GM19328 (cell line): ENCODE measurements at regions not wholly inside any gene's neighbourhood (a gene's known extent, or its start where the extent isn't known, plus 50 kb on each side); places are given as distances from the start of the nearest gene placed in this dataset.
"Not testable (repeated sequence)": the region's sequence is repeated elsewhere in the genome, so short reads cannot be mapped to it uniquely, and the experiment has no call there.

Experiments
- ATAC-seq: cut with Tn5 transposase; IDR thresholded peaks from one replicate; pipeline ENCODE4 v1.9.1; 2021; ENCODE audit warnings: mild to moderate bottlenecking, moderate library complexity; ENCODE audit not compliant: unreplicated experiment

DNA sequence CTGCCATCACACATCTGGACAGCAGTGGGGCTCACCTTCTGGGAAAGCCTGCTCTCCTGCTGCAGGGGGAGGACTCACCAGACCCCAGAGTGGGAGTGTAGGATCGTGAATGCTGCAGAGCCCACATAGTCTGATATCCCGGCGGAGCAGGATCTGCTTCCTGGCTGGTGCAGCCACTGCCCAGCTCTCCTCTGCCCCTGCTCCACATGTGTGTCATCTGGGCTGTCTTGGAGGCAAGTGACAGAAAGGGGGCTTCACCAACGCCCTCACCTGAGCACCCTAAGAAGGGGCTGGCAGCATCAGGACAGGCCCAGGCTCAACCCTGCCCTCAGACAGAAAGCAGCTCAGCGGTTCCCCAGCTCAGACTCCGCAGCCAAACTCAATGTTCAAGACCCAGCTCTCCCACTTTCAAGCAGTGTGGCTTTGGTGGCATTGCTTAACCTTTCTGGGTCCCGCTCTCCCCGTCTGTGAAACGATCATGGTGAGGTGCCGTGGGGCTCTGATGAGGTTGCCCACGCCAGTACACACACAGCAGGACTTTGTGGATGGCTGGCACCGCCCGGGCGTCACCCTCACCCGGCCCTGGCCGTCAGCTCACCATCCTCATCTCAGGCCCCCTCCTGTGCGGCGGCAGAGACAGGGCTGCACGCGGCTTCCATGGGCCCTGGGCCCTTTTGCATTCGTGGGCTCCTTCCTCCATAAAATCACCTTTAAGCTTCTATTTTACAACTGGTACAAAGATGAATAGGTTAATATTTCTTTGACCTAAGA lies 91.0 kb upstream of the SFSWAP start:
- no peak for ATAC-seq

DNA sequence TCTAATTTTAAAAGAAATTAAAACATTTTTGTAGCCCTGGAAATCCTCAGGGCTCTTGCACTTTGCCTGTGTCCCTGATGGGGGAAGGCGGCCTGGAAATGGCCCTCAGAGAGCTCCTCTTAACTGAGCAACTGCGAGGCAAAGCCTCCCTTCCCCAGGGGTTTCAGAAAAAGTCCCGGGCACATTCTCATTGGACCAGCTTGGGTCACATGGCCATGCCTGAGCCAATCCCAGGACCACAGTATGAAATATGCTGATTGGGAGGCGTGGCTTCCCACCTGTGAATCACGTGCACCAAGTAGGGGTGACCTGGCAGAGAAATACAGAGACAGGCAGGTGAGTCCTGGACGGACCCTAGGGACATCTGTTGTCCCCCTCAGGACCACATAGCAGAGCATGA lies 90.4 kb upstream of the SFSWAP start:
- no peak for ATAC-seq

DNA sequence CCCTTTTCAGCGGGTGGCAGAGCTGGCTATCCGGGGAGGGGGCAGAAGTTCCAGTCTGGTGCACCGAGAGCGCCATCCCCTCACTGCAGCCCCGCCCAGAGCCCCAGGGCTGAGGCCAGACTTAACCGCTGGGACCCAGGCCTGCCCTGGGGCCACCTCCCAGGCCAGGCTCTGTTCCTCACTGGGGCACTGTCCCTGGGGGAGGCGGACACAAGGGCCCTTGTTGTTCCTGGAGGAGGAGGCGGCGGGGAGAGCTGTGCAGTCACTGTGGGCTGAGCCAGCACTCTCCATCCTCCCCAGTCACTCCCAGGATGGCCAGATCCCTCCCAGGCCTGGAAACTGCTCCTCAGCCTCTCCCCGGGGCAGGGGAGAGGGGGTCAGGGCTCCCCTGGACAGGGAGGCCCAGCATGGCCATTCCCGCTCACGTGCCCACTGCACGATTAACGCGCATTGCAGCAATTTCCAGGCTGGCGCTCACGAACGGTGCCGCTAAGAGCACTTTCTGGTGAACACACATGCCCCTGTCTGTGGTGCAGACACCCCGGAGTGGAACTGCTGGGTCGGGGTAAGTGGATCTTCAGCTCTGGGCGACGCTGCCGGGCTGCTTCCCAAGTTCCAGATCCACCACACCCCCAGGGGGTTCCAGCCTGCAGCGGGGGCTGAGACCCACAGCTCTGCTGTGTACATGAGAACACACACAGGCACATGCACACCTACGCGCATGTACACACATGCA lies 89.8 kb upstream of the SFSWAP start:
- no peak for ATAC-seq

DNA sequence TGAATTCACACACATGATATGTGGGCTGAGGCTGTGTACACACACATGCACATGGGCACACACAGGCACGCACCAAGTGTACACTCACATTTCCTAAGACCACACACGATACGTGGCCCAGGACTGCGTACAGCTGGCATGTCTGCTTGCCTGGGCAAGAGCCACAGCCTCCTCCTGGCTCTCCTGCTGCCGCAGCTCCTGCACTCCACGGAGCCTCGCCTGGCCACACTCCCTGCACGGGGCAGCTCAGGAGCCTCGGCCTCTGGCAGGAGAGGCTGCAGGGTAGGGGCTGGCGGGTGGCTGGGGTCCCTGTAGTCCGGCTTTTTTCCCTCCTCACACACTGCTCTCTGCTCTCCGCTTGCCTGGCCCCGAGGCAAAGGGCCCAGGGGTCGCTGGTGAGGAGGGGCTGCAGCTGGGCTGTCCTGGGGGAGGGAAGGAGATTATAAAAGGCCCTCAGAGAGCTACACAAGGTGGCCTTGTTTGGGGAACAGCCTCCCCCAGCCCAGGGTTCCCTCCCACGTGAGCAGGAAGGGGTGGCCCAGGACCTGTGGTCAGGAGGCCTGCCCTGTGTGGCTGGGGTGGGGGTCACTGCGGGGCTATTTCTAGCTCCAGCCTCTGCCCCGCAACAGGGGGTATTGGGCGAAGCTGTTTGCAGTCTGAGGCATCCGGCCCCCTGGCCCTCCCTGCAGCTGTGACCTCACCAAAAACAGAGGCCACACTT lies 89.0 kb upstream of the SFSWAP start:
- ATAC-seq, result no peak

DNA sequence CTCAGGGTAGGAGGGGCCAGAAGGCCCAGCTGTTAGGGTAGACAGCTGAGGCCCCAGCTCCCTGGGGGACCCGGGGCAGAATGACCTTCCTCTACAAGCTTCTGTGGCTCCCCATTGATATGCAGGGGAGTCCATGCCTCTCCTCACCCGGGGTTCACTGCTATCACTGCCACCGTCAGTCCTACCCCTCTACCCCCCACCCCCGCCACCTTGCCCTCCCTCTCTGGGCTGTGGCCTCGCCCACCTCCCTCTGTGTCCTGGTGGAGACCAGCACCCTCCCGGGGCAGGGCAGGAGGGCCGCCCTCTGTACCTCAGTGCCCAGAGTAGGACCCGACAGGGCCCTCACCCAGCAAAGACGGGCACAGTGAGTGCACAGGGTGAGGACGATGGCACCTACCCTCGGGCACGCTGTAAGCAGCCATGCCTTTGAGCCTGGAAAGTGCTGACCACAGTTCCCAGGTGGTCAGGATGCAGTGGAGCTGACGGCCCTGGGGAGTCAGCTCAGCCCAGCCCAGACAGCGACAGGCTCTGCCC lies 88.4 kb upstream of the SFSWAP start:
- no peak for ATAC-seq

DNA sequence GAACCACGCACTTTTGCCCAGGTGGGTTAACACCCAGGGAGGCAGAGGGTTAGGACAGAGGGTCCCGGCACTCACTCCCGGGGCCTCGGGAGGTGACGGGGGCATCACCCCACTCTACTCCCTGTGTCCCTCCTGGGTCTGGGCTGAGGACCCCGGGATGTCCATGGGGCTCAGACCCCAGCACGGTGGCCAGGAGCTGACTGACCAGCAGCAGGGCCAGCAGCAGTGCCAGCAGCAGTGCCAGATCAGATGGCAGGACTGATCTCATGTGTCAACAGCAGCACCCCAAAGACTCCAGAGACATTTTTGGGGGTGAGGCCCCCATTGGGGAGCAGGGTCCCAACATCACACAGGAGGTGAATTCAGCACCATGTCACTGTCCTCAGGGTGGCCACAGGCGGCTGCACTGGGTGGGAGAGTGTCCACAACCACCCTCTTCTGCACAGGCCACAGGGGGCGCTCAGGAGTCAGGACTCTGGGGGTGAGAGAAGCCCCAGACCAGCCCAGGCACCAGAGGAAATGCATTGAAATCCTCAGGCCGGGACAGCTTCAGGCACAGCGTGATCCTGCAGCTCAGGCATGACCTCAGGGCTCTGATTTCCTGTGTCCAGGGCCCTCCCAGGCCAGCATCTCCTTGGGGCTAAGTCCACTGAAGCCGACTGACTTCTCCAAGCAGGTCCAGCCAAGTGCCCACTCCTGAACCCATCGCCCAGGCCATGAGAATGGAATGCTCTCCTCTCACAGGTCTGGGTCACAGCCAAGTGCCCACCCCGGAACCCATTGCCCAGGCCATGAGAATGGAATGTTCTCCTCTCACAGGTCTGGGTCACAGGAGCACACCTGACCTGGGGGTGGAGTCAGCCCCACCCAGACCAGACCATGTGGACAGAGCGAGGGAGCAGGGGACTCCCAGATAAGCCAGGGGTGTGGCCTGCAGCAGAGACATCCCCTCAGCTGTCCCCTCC lies 87.2 kb upstream of the SFSWAP start:
- not testable (repeated sequence) for ATAC-seq

DNA sequence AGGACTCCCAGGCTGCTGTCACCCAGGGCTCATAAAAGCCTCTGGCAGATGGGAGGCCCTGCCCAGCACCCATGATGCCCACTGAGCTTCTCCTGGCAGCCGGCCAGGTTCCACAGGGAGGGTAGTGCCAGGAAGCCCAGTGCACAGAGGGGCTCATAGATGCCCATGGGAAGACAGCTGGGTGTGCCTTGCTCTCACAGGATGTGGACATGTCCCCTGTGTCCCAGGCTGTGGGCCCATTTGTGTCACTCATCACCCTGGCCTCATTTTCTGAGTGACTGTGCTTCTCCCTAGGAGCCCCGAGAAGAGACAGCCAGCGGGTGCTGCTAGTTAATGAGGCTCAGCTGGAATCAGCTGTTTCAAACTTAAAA lies 86.5 kb upstream of the SFSWAP start:
- not testable (repeated sequence) for ATAC-seq

DNA sequence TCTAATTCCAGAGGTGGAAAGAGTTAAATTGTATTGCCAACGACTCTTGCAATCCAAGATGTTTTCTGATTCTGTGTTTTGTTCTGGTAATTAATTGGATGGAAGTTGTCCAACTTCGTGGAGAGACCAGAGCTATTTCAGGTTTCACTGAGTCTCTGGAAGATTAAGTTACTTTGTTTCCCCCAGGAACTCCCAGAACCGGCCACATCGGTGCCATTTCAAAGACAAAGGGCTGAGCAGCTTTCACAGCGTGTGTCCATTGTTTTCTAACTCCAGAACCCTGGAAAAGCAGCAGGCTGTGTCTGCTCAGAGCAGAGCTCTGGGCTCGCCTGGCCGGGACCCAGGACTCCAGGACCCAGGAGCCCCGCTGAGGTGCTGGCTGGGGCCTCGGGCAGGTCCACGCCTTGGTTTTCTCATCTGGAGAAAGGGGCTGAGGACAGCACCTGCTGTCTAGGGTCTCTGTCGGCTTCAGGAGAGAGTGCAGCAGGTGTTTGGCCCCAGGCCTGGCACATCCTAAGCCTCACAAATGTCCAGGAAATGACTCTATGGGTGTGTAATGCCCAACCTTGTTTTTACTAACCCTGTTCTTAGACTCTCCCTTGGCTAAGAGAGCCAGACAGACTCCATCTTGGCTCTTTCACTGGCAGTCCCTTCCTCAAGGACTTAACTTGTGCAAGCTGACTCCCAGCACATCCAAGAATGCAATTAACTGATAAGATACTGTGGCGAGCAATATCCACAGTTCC lies 86.0 kb upstream of the SFSWAP start:
- ATAC-seq, result not testable (repeated sequence)

DNA sequence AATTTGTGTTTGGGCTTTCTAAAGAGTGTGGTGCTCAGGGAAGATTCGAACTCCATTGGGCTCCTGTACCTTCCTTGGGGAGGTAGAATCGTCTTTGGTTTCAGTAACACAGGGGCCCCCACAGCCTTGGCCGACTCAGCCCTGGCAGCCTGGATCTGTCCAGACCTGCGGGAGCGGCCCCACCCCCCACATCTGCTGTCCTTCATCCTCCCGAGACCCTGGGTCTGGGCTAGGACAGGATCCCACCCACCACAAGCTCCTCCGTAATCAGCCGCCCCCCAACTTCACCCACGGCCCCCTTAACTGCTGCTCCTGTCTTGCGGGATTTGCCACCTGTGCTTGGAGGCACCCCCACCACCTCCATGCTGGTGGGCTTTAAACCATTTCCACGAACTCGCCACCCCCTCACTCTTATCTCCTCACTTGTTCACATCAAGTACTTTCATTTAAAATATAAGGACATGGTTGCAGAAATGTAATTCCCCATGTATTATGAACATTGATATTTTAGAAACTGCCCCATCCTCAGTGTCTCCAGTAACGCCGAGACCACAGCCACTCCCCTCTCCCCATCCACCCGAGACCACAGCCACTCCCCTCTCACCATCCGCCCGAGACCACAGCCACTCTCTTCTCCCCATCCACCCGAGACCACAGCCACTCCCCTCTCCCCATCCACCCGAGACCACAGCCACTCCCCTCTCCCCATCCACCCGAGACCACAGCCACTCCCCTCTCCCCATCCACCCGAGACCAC lies 84.7 kb upstream of the SFSWAP start:
- ATAC-seq, result not testable (repeated sequence)

DNA sequence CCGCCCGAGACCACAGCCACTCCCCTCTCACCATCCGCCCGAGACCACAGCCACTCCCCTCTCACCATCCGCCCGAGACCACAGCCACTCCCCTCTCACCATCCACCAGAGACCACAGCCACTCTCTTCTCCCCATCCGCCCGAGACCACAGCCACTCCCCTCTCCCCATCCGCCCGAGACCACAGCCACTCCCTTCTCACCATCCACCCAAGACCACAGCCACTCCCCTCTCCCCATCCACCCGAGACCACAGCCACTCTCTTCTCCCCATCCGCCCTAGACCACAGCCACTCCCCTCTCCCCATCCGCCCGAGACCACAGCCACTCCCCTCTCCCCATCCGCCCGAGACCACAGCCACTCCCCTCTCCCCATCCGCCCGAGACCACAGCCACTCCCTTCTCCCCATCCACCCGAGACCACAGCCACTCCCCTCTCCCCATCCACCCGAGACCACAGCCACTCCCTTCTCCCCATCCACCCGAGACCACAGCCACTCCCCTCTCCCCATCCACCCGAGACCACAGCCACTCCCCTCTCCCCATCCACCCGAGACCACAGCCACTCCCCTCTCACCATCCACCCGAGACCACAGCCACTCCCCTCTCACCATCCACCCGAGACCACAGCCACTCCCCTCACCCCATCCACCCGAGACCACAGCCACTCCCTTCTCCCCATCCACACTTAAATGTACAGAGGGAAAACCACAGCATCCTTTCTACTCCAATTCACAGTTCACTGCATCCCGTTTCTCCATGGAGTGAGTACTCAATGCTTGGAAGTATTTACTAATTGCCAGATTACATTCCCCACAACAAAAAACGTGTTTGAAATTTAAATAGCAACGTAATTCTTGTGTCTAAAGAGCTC lies 83.5 kb upstream of the SFSWAP start:
- not testable (repeated sequence) for ATAC-seq

DNA sequence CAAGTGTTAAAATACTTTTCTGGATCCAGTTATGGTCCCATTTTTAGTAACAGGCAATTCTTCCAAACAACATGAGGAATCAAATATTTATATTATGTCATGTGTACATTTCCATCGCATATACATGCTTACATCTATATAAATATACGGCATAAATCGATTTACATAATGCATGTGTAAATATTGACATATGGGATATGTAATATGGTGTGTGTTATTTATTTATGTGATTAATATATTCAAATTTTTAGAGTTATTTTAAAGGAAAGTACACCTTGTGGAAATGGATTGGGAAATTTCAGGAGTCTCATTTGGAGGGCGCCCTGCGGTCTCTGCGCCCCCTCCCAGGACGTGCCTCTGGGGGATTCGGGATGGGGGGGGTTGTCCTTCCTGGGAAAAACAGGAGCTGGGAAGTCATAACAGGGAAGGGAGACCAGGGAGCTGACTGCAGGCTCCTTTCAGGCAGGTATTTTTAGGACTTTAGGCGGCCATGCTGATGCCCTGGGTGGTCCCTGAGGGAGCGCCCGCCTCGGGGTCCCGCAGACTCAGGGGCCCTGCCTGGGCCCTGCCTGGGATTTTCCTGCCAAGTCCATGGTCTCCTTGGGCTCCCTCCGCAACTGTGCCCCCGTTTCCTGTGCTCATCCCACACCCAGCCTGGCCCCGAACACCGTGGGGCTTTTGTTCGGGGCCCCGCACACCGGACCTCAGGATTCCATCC lies 82.7 kb upstream of the SFSWAP start:
- ATAC-seq, result no peak

DNA sequence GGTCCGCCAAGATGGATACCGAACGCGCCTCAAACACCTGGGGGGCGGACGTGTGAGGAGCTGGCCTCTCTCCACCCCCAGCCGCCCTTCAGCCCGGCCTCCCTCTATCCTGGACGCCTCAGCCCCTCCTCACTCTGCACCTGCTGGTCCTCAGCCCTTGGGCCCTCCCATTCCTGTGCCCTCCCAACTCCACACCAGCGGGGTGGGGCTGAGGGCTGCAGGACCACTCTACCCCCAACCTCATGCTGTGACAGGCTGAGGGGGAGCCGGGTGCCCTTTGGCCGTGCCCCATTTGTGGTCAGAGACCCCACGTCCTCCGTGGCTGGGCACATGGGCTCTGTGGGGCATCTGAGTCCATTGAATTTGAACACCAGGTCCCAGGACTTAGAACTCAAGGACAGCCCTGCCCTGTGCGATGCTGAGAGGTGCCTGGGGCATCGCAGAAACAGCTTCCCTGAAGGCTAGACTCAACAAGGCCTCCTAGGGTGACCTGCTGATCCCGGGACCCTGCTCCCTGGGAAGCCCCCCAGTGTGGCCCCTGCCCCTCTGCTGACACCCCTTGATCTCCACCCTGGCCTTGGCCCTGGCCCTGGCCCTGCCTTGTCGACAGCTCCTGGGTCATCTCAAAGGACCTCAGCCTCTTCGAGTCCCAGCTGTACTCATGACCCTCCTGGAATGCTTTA lies 82.0 kb upstream of the SFSWAP start:
- no peak for ATAC-seq

DNA sequence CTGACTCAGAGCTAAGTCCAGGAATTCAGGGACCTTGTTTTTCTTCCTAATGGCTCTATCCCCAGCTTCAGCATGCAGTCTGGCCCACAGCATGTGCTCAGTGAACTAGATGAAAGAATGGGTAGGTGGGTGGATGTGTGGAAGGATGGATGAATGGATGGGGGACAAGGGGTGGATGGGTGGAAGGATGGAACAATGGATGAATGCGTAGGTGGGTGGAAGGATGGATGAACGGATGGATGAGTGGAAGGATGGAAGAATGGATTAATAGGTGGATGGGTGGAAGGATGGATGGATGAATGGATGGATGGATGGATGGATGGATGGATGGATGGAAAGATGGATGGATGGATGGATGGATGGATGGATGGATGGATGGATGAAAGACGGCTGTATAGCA lies 79.7 kb upstream of the SFSWAP start:
- no peak for ATAC-seq

DNA sequence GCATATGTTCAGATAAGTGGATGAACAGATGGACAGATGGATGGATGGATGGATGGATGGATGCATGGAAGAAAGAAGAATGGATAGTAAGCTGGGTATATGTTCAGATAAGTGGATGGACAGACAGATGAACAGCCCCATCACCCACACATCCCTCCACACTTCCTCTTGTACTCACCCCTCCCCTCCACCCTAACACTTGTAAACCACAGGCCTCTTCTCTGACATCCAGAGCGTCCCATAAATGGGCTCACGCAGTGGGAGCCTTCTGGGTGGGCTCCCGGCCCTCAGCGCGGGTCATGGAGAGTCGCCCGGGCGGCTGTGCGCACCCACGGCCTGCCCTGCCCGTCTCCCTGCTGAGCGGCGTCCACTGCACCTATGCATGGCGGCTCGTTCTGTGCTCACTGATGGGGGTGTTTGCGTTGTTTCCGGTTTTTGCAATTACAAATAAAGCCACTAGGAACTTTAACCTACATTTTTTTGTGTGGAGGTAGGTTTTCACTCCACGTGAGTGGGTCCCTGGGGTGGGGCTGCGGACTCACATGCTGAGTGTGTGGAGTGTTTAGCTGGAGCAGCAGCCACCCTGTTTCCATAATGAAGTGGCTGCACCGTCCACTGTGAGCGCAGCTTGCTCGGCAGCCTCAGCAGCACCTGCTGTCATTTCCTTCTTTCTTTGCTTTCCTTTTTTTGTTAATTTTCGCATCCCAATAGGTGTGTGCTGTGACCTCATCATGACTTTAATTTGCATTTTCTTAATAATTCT lies 78.8 kb upstream of the SFSWAP start:
- not testable (repeated sequence) for ATAC-seq

DNA sequence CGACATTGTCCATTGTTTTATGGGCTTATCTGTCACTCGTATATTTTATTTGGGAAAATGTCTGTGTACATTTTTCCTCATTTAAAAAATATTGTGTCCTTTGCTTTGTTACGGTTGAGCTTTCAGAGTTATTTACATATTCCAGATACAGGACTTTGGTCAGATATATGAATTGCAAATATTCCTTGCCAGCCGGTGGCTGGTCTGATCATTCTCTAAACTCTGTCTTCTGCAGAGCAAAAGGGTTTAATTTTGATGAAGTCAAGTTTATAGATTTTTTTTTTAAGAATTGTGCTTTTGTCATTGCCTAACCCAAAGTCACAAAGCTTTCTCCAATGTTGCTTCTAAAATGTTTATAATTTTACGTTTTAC lies 78.3 kb upstream of the SFSWAP start:
- ATAC-seq, result not testable (repeated sequence)

DNA sequence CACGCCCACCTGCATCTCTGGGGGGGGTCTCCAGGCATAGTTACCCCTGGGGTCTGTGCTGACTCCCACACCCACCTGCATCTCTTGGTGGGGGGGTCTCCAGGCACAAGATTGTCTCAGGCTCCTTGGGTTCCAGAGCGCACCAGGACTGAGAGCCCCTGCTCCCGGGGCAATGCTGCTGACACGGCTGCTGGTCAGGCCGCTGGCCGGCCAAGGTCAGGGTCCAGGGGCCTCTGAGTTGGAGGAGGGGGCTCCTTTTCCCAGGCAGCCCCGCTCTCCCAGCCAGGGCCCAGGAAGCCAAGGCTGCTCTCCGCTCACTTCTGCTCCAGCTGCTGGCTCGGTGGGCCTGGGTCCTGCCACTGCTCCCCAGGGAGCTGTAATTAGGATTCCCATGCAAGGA lies 77.3 kb upstream of the SFSWAP start:
- ATAC-seq, result not testable (repeated sequence)
